ENCODE measurements at regions not wholly inside any gene's neighbourhood (a gene's known extent, or its start where the extent isn't known, plus 50 kb on each side); places are given as distances from the start of the nearest gene placed in this dataset.

GRCh38 chr10:117784776-117785175 is 242.2 kb downstream of the EMX2 start:
- no peak for DNase-seq (ENCODE audit: low spot score)
- CTCF ChIA-PET, result interaction anchor here (0.7 kb wide), 1 partner anchor 198 kb away, joined by 3 read pairs; no protein-coding TSS in a partner anchor
- POLR2A ChIA-PET (ENCODE audit: low non-redundant PET), result no interaction called here
- TF ChIP-seq CTCF (conservative IDR thresholded peaks at IDR 0.05; ENCODE audit: low read depth), result no peak
- no peak overlapping the region for H3K27ac ChIP-seq

- POLR2A ChIA-PET (ENCODE audit: low non-redundant PET), result no interaction called here
- TF ChIP-seq CTCF (conservative IDR thresholded peaks at IDR 0.05; ENCODE audit: low read depth), result no peak
- no peak for DNase-seq (ENCODE audit: low spot score)
- CTCF ChIA-PET, result no interaction called here
- no peak overlapping the region for H3K27ac ChIP-seq
These were observed 246.4 kb downstream of the EMX2 start for GRCh38 chr10:117788911-117789310.

- no peak overlapping the region for H3K27ac ChIP-seq
- DNase-seq (ENCODE audit: low spot score), result no peak
- ChIA-PET CTCF (no interaction called here), POLR2A (ENCODE audit: low non-redundant PET) (no interaction called here)
- no peak for TF ChIP-seq CTCF (conservative IDR thresholded peaks at IDR 0.05; ENCODE audit: low read depth)
These were observed 247.6 kb downstream of the EMX2 start for GRCh38 chr10:117790179-117790578.

- POLR2A ChIA-PET (ENCODE audit: low non-redundant PET), result no interaction called here
- CTCF ChIA-PET, result no interaction called here
- TF ChIP-seq CTCF (conservative IDR thresholded peaks at IDR 0.05; ENCODE audit: low read depth), result no peak
These were observed 248.1 kb downstream of the EMX2 start for GRCh38 chr10:117790621-117791020.

GRCh38 chr10:117792214-117792613 is 249.7 kb downstream of the EMX2 start:
- POLR2A ChIA-PET (ENCODE audit: low non-redundant PET), result no interaction called here
- DNase-seq (ENCODE audit: low spot score), result no peak
- CTCF ChIA-PET, result no interaction called here

More at GRCh38 chr10:117790621-117791020, 248.1 kb downstream of the EMX2 start:
- no peak overlapping the region for H3K27ac ChIP-seq
- DNase-seq (ENCODE audit: low spot score), result no peak

GRCh38 chr10:117796130-117796745 is 250.5 kb downstream of the RAB11FIP2 start:
- ChIA-PET POLR2A (ENCODE audit: low non-redundant PET) (no interaction called here), CTCF (no interaction called here)
- no peak for DNase-seq (ENCODE audit: low spot score)
- TF ChIP-seq CTCF (conservative IDR thresholded peaks at IDR 0.05; ENCODE audit: low read depth), result no peak
- H3K27ac ChIP-seq, result no peak overlapping the region

More at GRCh38 chr10:117792214-117792613, 249.7 kb downstream of the EMX2 start:
- TF ChIP-seq CTCF (conservative IDR thresholded peaks at IDR 0.05; ENCODE audit: low read depth), result no peak
- no peak overlapping the region for H3K27ac ChIP-seq

Data from RWPE1 (cell line).